Activated CD4-positive, alpha-beta T cell treated with anti-CD3 and anti-CD28 coated beads, Interleukin-2, amount 10 ng/mL, durations not matched to agents 7 days and 5 days (primary cell): ENCODE measurements at regions not wholly inside any gene's neighbourhood (a gene's known extent, or its start where the extent isn't known, plus 50 kb on each side); places are given as distances from the start of the nearest gene placed in this dataset.

Experiments
- CTCF ChIA-PET: fragments of 350-600 bp; sonication (Branson Sonifier 250); formaldehyde crosslinking; loops from one replicate; lab custom pipeline; 2021; ENCODE audit warnings: antibody characterized with exemption; lab: Charles Lee
- POLR2A ChIA-PET: fragments of 350-600 bp; sonication (Branson Sonifier 250); formaldehyde crosslinking; loops from one replicate; lab custom pipeline; 2021; ENCODE audit warnings: antibody characterized with exemption; lab: Charles Lee
- DNase-seq: peaks from one replicate; pipeline ENCODE4 v3.0.0-alpha.2; 2020
- H3K27ac Mint-ChIP-seq: one replicate; pipeline ENCODE4 v1.8.0; 2021; ENCODE audit warnings: mild to moderate bottlenecking, moderate library complexity, mixed read lengths
- H3K27me3 Mint-ChIP-seq: one replicate; pipeline ENCODE4 v1.8.0; 2021; ENCODE audit warnings: mixed read lengths
- H3K36me3 Mint-ChIP-seq: one replicate; pipeline ENCODE4 v1.8.0; 2021; ENCODE audit warnings: low read depth, mixed read lengths
- H3K4me1 Mint-ChIP-seq: one replicate; pipeline ENCODE4 v1.8.0; 2021; ENCODE audit warnings: mixed read lengths
- H3K4me3 Mint-ChIP-seq: one replicate; pipeline ENCODE4 v1.8.0; 2021; ENCODE audit warnings: mild to moderate bottlenecking, moderate library complexity, mixed read lengths
- H3K9me3 Mint-ChIP-seq: one replicate; pipeline ENCODE4 v1.8.0; 2021; ENCODE audit warnings: mixed read lengths

DNA sequence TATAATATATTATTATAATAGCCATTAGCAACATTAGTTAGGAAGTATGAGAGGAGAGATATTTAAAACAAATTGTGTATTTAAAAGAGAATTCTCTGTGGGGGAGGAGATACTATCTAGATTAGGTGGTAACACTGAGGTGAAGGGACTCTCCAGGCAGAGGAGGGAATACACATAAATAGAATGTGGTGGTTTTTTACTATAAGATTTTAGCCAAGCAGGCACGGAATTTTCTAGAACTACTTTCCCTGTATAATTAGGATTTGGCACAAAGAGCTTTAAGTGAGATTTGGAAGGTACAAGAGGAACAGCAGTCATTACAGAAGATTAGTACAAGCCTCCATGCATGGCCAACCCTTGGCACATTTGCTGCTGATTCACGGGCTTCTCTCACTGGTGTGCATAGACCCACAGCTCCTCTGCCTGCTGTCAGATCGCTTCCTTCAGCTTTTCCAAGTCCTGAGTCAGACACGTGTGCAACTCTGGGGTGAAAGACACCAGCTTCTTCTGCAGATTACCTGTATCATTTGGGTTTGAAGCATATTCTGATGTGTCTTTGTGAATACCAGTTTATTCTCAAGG is 685.5 kb downstream of the KCTD8 start:
- DNase-seq = no peak
- Mint-ChIP-seq H3K4me3 (no peak overlapping the region), H3K36me3 (no peaks in the 10 kb centered on the region), H3K27ac (no peak overlapping the region), H3K27me3 (no peaks in the 10 kb centered on the region), H3K4me1 (no peaks in the 10 kb centered on the region), H3K9me3 (peaks cover 2% of the 10 kb centered on the region)
- ChIA-PET POLR2A (no interaction called here), CTCF (no interaction called here)

DNA sequence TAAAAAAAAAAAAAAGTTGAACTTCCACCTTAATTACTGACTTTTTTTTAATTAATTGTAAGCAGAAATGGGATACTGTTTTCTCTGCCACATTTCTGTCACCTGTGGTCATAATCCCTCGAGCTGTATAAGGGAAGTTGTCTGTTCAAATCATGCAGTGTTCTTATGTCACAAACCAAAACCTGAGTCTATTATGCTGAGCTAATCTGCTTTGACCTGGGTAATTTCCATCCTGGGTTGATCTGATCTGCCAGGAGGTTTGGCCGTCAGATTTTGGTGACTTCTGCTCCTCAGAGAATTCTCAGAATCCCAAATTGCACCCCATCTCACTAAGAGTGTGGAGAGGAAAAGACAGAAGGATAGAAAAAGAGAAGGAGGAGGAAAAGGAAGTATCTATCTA is 683.1 kb downstream of the KCTD8 start:
- DNase-seq = no peak
- no peak overlapping the region for H3K4me3 Mint-ChIP-seq
- no peak overlapping the region for H3K27ac Mint-ChIP-seq
- POLR2A ChIA-PET = no interaction called here
- peaks cover 6% of the 10 kb centered on the region for H3K9me3 Mint-ChIP-seq
- no peaks in the 10 kb centered on the region for H3K4me1 Mint-ChIP-seq
- H3K27me3 Mint-ChIP-seq = no peaks in the 10 kb centered on the region
- no peaks in the 10 kb centered on the region for H3K36me3 Mint-ChIP-seq
- CTCF ChIA-PET = no interaction called here

DNA sequence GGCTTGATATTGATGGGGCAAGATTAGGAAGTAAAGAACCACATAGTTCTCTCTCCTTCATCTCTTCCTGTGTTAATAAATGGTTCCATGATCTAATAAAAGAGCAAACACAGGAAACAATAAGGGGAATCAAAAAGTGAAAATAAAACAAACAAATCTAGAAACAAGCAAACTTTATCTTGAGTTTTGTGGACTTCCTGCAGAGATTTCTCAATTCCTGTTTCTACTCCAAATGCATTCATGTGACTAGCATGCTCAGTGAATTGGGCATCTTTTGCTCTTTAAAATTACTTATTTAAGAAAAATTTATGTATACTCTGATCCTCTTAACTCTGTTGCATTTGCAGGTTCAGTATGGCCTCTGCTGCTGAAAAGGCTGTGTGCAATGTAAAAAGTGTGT is 682.0 kb downstream of the KCTD8 start:
- no peaks in the 10 kb centered on the region for H3K4me1 Mint-ChIP-seq
- ChIA-PET CTCF (no interaction called here), POLR2A (no interaction called here)
- no peak overlapping the region for H3K4me3 Mint-ChIP-seq
- H3K27ac Mint-ChIP-seq = no peak overlapping the region
- DNase-seq = no peak
- H3K9me3 Mint-ChIP-seq = peaks cover 6% of the 10 kb centered on the region
- H3K27me3 Mint-ChIP-seq = no peaks in the 10 kb centered on the region
- no peaks in the 10 kb centered on the region for H3K36me3 Mint-ChIP-seq

DNA sequence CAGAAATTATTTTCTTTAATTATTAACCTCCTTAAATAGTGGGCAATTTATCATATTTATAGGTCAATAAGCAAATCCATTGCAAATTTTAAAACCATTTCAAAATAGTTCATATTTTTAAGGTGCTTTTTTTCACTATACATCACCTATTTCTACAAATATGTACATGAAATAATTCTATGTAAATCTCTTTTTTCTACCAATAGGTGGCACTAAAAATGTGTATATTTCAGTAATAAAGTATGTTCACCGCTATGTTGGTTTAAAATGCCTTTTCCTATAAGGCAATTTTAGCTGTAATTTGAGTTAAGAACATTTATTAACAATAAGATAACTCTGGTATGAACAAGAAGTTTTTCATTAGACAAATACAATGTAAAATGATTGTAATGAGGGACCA is 672.2 kb downstream of the KCTD8 start:
- DNase-seq = no peak
- Mint-ChIP-seq H3K4me1 (no peaks in the 10 kb centered on the region), H3K9me3 (no peaks in the 10 kb centered on the region), H3K4me3 (no peak overlapping the region), H3K27me3 (no peaks in the 10 kb centered on the region), H3K27ac (no peak overlapping the region), H3K36me3 (no peaks in the 10 kb centered on the region)
- ChIA-PET CTCF (no interaction called here), POLR2A (no interaction called here)

DNA sequence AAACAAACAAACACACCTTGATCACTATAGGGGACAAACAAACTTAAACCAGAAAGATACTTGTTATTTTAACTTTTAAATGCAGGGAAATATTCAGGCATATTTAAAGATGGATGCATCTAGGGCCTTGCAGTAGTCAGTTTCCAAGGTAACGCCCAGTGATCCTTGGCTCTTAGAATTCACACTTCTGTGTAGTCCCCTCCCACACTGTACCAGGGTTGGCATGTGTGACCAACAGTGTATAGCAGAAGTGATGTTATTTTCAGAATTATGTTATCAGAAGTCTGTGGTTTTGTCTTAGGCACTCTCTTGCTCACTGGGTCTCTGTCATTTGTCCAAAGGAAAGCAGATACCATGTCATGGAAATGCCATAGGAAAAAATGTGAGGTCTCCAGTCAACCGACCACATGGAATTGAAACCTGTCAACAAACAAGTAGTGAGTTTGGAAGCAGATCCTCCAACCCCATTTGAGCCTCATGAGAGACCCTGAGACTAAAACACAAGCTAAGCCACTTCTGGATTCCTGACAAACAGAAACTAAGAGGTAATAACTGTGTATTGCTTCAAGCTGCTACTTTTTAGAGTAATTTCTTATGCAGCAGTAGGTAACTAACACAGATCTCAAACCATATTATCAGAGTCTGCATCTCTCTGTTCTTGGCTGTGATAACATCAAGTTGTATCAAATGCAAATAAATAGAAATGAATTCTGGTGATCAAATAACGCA is 670.3 kb downstream of the KCTD8 start:
- no peak overlapping the region for H3K4me3 Mint-ChIP-seq
- no peaks in the 10 kb centered on the region for H3K36me3 Mint-ChIP-seq
- DNase-seq = no peak
- ChIA-PET POLR2A (no interaction called here), CTCF (no interaction called here)
- no peaks in the 10 kb centered on the region for H3K9me3 Mint-ChIP-seq
- no peak overlapping the region for H3K27ac Mint-ChIP-seq
- no peaks in the 10 kb centered on the region for H3K4me1 Mint-ChIP-seq
- H3K27me3 Mint-ChIP-seq = no peaks in the 10 kb centered on the region

DNA sequence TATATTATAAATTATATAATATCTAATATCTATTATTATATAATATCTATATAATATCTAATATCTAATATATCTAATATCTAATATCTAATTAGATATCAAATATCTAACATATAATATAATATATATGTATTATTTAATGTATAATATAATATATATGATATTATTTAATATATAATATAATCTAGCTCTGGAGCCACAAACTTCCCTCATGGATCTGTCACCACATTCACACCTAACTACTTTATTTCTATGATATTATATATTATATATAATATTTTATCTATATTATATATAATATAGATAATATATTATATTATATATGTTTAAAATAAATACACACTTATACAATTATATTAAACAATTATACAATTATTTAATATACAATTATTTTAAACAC is 667.5 kb downstream of the KCTD8 start:
- H3K27me3 Mint-ChIP-seq = no peaks in the 10 kb centered on the region
- peaks cover under 1% of the 10 kb centered on the region for H3K9me3 Mint-ChIP-seq
- no peaks in the 10 kb centered on the region for H3K4me1 Mint-ChIP-seq
- H3K4me3 Mint-ChIP-seq = no peak overlapping the region
- H3K36me3 Mint-ChIP-seq = no peaks in the 10 kb centered on the region
- CTCF ChIA-PET = no interaction called here
- H3K27ac Mint-ChIP-seq = no peak overlapping the region
- no peak for DNase-seq
- POLR2A ChIA-PET = no interaction called here

DNA sequence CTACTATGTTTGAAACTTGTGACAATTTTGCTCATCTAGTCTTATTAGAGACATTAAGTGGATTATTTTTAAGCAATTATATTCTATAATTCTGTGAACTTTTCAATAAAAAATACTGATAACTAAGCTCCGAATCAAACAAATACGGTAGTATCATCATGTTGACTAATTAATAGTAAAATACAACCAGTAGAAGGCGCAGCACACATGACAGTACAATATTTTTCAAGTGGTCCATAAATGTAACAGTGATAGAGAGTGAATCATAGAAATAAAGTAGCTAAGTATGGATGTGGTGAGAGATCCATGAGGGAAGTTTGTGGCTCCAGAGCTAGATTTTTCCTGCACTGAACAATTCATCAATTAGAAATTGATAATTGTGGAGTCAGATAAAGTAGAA is 666.2 kb downstream of the KCTD8 start:
- no peak overlapping the region for H3K4me3 Mint-ChIP-seq
- H3K36me3 Mint-ChIP-seq = no peaks in the 10 kb centered on the region
- H3K9me3 Mint-ChIP-seq = peaks cover 3% of the 10 kb centered on the region
- H3K27ac Mint-ChIP-seq = no peak overlapping the region
- POLR2A ChIA-PET = no interaction called here
- H3K27me3 Mint-ChIP-seq = no peaks in the 10 kb centered on the region
- no peak for DNase-seq
- CTCF ChIA-PET = no interaction called here
- no peaks in the 10 kb centered on the region for H3K4me1 Mint-ChIP-seq

DNA sequence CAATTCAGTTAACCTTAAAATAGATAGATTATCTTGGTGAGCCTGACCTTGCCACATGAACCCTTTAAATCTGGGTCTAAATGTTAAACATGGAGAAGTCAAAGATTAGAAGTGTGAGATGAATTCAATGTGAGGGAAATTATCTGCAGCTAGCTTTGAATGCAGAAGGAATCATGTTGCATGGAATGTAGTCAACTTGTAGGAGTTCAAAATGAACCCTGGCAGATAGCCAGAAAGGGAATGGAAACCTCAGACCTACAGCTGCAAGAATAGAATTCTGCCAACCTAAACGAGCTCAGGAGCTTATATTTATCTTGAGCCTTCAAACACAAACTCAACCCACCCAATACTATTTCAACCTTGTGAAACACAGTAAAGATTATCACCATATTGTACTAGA is 632.5 kb downstream of the KCTD8 start:
- no peak for DNase-seq
- Mint-ChIP-seq H3K9me3 (peaks cover 9% of the 10 kb centered on the region), H3K36me3 (no peaks in the 10 kb centered on the region), H3K27me3 (no peaks in the 10 kb centered on the region), H3K4me3 (no peak overlapping the region), H3K27ac (no peak overlapping the region), H3K4me1 (no peaks in the 10 kb centered on the region)
- CTCF ChIA-PET = no interaction called here
- POLR2A ChIA-PET = no interaction called here

DNA sequence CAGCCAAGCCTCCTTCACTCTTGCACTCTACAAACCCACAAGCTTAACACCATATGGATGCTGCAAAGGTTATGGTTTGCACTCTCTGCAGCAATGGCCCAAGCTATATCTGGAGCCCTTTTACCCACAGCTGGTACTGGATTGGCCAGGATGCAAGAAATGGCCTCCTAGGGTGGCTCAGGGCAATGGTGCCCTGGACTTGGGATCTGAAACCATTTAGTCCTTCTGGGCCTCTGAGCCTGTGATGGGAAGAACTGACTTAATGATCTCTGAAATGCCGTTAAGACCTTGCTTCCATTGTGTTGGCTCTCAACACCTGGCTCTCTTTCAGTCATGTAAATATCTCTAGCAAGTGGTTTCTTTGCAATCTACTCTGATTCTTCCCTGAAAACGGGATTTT is 626.0 kb downstream of the KCTD8 start:
- Mint-ChIP-seq H3K36me3 (no peaks in the 10 kb centered on the region), H3K27me3 (no peaks in the 10 kb centered on the region), H3K4me1 (no peaks in the 10 kb centered on the region), H3K27ac (no peak overlapping the region), H3K9me3 (peaks cover 27% of the 10 kb centered on the region), H3K4me3 (no peak overlapping the region)
- ChIA-PET CTCF (no interaction called here), POLR2A (no interaction called here)
- no peak for DNase-seq

DNA sequence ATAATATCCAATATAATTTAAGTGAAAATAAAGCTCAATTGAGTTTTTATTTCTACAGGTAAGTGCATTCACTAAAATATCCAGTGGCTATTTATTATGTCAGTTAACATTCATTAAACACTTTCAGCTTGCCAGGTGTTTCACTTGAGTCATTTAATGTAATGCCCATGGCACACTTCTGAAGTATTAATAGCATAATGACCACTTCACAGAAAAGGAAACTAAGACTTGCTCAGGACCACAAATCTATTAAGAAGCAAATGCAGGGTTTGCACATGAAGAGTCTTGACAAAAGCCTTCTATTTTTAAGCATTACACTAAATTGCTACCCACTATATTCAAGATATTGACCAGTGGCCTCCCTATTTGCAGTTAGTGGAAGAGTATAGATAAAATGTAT is 612.7 kb downstream of the KCTD8 start:
- Mint-ChIP-seq H3K27me3 (no peaks in the 10 kb centered on the region), H3K36me3 (no peaks in the 10 kb centered on the region), H3K9me3 (peaks cover 11% of the 10 kb centered on the region), H3K4me1 (no peaks in the 10 kb centered on the region), H3K27ac (no peak overlapping the region), H3K4me3 (no peak overlapping the region)
- no peak for DNase-seq
- ChIA-PET POLR2A (no interaction called here), CTCF (no interaction called here)

DNA sequence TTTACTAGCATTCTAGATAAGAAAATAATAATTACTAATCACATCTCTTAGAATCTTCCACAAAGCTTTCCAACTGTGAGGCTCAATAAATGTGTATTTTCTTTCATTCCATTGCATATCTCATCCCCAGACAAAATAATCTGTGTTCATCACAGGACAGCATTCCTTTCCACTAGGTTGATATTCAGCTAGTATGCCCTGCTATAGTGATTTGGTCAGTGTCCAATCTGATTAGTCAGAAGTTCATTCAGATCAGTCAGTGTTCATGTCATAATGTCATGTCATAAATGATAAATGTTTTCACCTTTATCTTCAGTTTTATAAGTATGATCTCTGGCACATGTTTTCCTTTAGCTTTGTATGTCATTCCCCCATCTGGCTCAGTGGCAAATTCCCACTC is 611.4 kb downstream of the KCTD8 start:
- CTCF ChIA-PET = no interaction called here
- no peaks in the 10 kb centered on the region for H3K4me1 Mint-ChIP-seq
- no peak for DNase-seq
- H3K9me3 Mint-ChIP-seq = peaks cover 7% of the 10 kb centered on the region
- H3K36me3 Mint-ChIP-seq = no peaks in the 10 kb centered on the region
- no peak overlapping the region for H3K4me3 Mint-ChIP-seq
- H3K27me3 Mint-ChIP-seq = no peaks in the 10 kb centered on the region
- H3K27ac Mint-ChIP-seq = no peak overlapping the region
- POLR2A ChIA-PET = no interaction called here

DNA sequence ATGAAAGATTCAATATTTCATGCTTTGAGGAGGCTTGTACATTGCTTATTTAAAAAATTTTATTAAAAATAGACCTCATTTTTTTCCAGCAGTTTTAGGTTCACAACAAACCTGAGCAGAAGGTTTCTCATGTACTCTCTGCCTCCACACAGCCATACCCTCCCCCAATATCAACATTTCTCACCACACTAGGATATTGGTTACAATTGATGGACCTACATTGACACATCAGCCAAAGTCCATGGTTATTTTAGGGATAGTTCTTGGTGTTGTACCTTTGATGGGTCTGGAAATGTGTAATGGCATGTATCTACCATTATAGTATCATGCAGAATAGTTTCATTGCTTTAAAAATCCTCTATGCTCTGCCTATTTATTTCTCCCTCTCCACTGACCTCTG is 611.0 kb downstream of the KCTD8 start:
- H3K36me3 Mint-ChIP-seq = no peaks in the 10 kb centered on the region
- no peaks in the 10 kb centered on the region for H3K27me3 Mint-ChIP-seq
- H3K27ac Mint-ChIP-seq = no peak overlapping the region
- ChIA-PET POLR2A (no interaction called here), CTCF (no interaction called here)
- no peak for DNase-seq
- H3K9me3 Mint-ChIP-seq = peaks cover 7% of the 10 kb centered on the region
- no peak overlapping the region for H3K4me3 Mint-ChIP-seq
- no peaks in the 10 kb centered on the region for H3K4me1 Mint-ChIP-seq

DNA sequence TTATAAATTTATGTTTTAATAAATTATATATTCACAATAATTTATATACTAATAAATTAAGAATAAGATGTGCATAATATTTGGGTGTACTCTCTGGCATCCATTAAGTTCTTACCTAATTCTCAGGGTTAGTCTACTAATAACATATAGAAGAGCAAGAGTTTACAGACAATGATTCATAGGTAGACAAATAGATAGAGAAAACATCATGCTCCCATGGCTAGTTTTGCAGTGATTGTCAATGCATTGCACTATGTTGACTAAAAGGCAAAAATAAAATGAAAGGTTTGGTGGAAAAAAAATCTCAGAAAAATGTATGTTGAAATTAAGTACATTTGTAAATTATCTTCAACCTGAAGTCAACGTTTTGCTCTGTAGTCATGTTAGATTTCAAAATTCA is 606.0 kb downstream of the KCTD8 start:
- H3K4me3 Mint-ChIP-seq = no peak overlapping the region
- no peaks in the 10 kb centered on the region for H3K27me3 Mint-ChIP-seq
- POLR2A ChIA-PET = no interaction called here
- H3K9me3 Mint-ChIP-seq = no peaks in the 10 kb centered on the region
- no peaks in the 10 kb centered on the region for H3K4me1 Mint-ChIP-seq
- DNase-seq = no peak
- no peaks in the 10 kb centered on the region for H3K36me3 Mint-ChIP-seq
- no peak overlapping the region for H3K27ac Mint-ChIP-seq
- CTCF ChIA-PET = no interaction called here

DNA sequence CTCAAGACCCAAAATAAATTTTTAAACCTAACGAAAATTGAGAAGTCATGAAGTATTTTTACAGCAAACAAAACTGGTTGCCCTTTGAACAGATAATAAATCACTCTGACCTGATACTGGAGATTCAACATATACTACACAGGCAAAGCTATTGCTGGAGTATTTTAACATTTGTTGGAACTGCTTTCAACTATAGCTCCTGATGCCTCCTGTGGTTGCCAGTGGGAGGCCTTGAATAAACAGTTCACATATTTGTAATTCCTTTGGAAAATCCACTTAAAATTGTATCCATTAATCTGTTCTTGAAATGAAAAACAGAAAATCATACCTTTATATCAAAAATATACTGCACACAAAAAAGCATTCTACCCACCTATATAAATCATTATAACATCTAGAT is 605.1 kb downstream of the KCTD8 start:
- CTCF ChIA-PET = no interaction called here
- no peaks in the 10 kb centered on the region for H3K27me3 Mint-ChIP-seq
- H3K36me3 Mint-ChIP-seq = no peaks in the 10 kb centered on the region
- H3K4me1 Mint-ChIP-seq = no peaks in the 10 kb centered on the region
- no peak overlapping the region for H3K4me3 Mint-ChIP-seq
- DNase-seq = no peak
- H3K27ac Mint-ChIP-seq = no peak overlapping the region
- peaks cover 3% of the 10 kb centered on the region for H3K9me3 Mint-ChIP-seq
- POLR2A ChIA-PET = no interaction called here
